ENCODE measurements at regions not wholly inside any gene's neighbourhood (a gene's known extent, or its start where the extent isn't known, plus 50 kb on each side); places are given as distances from the start of the nearest gene placed in this dataset.

- Histone ChIP-seq H3K4me1 (ENCODE audit: insufficient read depth, low read length) (no peaks in the 10 kb centered on the region), H3K9ac (ENCODE audit: insufficient read depth, low read depth, low read length) (no peak overlapping the region), H2AFZ (ENCODE audit: low read length) (no peak overlapping the region), H3K79me2 (ENCODE audit: insufficient read depth, low read length) (no peaks in the 10 kb centered on the region), H3K27ac (ENCODE audit: extremely low read length, insufficient read depth, low read length) (no peak overlapping the region), H3K27me3 (ENCODE audit: control insufficient read depth in 1 of 2, insufficient read depth in 2 of 2, low read length in 2 of 2) (peaks cover 0 to 5% of the 10 kb centered on the region in 2 experiments; a peak in 1 of 5 replicates), H4K20me1 (ENCODE audit: insufficient read depth, low read length) (no peaks in the 10 kb centered on the region), H3K4me2 (ENCODE audit: low read depth, low read length) (no peak overlapping the region), H3K36me3 (replicated peaks in 1 of 2; ENCODE audit: control insufficient read depth in 1 of 2, insufficient read depth in 2 of 2, low read length in 2 of 2) (no peaks in the 10 kb centered on the region), H3K9me3 (ENCODE audit: low read length) (no peaks in the 10 kb centered on the region), H3K4me3 (replicated peaks in 1 of 3; ENCODE audit: insufficient read depth in 1 of 3, low read depth in 2 of 3, low read length in 3 of 3) (no peak overlapping the region)
- TF ChIP-seq GTF2F1 (IDR thresholded peaks at IDR 0.05; ENCODE audit: low read length) (no peak), TBL1XR1 (IDR thresholded peaks at IDR 0.05; ENCODE audit: borderline replicate concordance, low read length, partially characterized antibody) (no peak), IRF2 (CRISPR knock-in tag; IDR thresholded peaks at IDR 0.05) (no peak)
- BruUV-seq (replicated peaks): no TSS peak
- POLR2A ChIA-PET: no interaction called here
- FAIRE-seq (no peak), ATAC-seq (no peak), DNase-seq (ENCODE audit: low spot score) (no peak)
- 0% methylated on average over 1 of the region's 1 CpG for WGBS (ENCODE audit: low lambda C conversion rate)
- in situ Hi-C loops (cut with HindIII; ENCODE audit: extremely low pct_ligation_motif_present, low pct_unique_long_range_greater_than_20kb) (no loop called here), intact Hi-C loops (cut with micrococcal nuclease; ENCODE audit: unreplicated experiment) (no loop called here)
- CTCF ChIA-PET (ENCODE audit: low intra/inter-chr PET ratio, low total read pairs): no interaction called here
Observed at GRCh38 chr2:6787376-6787775, 78.3 kb downstream of the CMPK2 start.

GRCh38 chr2:6788614-6789013, 77.1 kb downstream of the CMPK2 start:
- Histone ChIP-seq H4K20me1 (ENCODE audit: insufficient read depth, low read length) (no peaks in the 10 kb centered on the region), H3K79me2 (ENCODE audit: insufficient read depth, low read length) (no peaks in the 10 kb centered on the region), H3K4me3 (replicated peaks in 1 of 3; ENCODE audit: insufficient read depth in 1 of 3, low read depth in 2 of 3, low read length in 3 of 3) (no peak overlapping the region), H3K27me3 (ENCODE audit: control insufficient read depth in 1 of 2, insufficient read depth in 2 of 2, low read length in 2 of 2) (peaks cover 0 to 5% of the 10 kb centered on the region in 2 experiments; a peak in 1 of 5 replicates), H3K9me3 (ENCODE audit: low read length) (no peaks in the 10 kb centered on the region), H3K9ac (ENCODE audit: insufficient read depth, low read depth, low read length) (no peak overlapping the region), H3K27ac (ENCODE audit: extremely low read length, insufficient read depth, low read length) (no peak overlapping the region), H3K4me2 (ENCODE audit: low read depth, low read length) (no peak overlapping the region), H3K4me1 (ENCODE audit: insufficient read depth, low read length) (no peaks in the 10 kb centered on the region), H3K36me3 (replicated peaks in 1 of 2; ENCODE audit: control insufficient read depth in 1 of 2, insufficient read depth in 2 of 2, low read length in 2 of 2) (no peaks in the 10 kb centered on the region), H2AFZ (ENCODE audit: low read length) (no peak overlapping the region)
- ATAC-seq (no peak), DNase-seq (ENCODE audit: low spot score) (no peak), FAIRE-seq (no peak)
- no TSS peak for BruUV-seq (replicated peaks)
- 11% methylated on average over 2 of the region's 2 CpGs for WGBS (ENCODE audit: low lambda C conversion rate)
- in situ Hi-C loops (cut with HindIII; ENCODE audit: extremely low pct_ligation_motif_present, low pct_unique_long_range_greater_than_20kb): no loop called here
- intact Hi-C loops (cut with micrococcal nuclease; ENCODE audit: unreplicated experiment): no loop called here
- ChIA-PET CTCF (ENCODE audit: low intra/inter-chr PET ratio, low total read pairs) (no interaction called here), POLR2A (no interaction called here)
- no peak for TF ChIP-seq ZBTB26 (CRISPR knock-in tag; IDR thresholded peaks at IDR 0.05; ENCODE audit: borderline replicate concordance)
- no peak for TF ChIP-seq HNF4G (IDR thresholded peaks at IDR 0.05; ENCODE audit: borderline replicate concordance, low read depth, low read length)
- no peak for TF ChIP-seq HNF4G (CRISPR knock-in tag; IDR thresholded peaks at IDR 0.05; ENCODE audit: borderline replicate concordance, low read depth)
- no peak for TF ChIP-seq ELF1 (CRISPR knock-in tag; IDR thresholded peaks at IDR 0.05)
- TF ChIP-seq ZNF749 (CRISPR knock-in tag; IDR thresholded peaks at IDR 0.05; ENCODE audit: borderline replicate concordance): no peak
- no peak for TF ChIP-seq ZBTB2 (CRISPR knock-in tag; IDR thresholded peaks at IDR 0.05; ENCODE audit: low read depth)
- no peak for TF ChIP-seq ZNF446 (CRISPR knock-in tag; IDR thresholded peaks at IDR 0.05)
- no peak for TF ChIP-seq CREM (IDR thresholded peaks at IDR 0.05)
- no peak for TF ChIP-seq CREM (CRISPR knock-in tag; IDR thresholded peaks at IDR 0.05)
- TF ChIP-seq AKNA (CRISPR knock-in tag; IDR thresholded peaks at IDR 0.05; ENCODE audit: borderline replicate concordance): no peak

All from HepG2 (cell line).